Breast epithelium (tissue), 3 donors: ENCODE measurements at regions not wholly inside any gene's neighbourhood (a gene's known extent, or its start where the extent isn't known, plus 50 kb on each side); places are given as distances from the start of the nearest gene placed in this dataset.

ENCODE experiments used
- CTCF ChIP-seq, 3 donors: fragments of 450-650 bp; IDR thresholded peaks; one replicate each; pipeline ENCODE4 v1.5.1; 2016 to 2017; ENCODE audit warnings: antibody characterized with exemption in 3 of 3, mild to moderate bottlenecking in 3 of 3, moderate library complexity in 3 of 3
- POLR2A ChIP-seq: fragments of 450-650 bp; IDR thresholded peaks from one replicate; pipeline ENCODE4 v1.6.1; 2016; ENCODE audit warnings: antibody characterized with exemption, mild to moderate bottlenecking, moderate library complexity
- POLR2AphosphoS5 ChIP-seq, 3 donors: sonication (generic); formaldehyde crosslinking; IDR thresholded peaks; one replicate each; pipeline ENCODE4 v1.6.1; 2017; ENCODE audit warnings: antibody characterized with exemption in 3 of 3

GRCh38 chr10:4051641-4052151 is 266.7 kb upstream of the KLF6 start:
- TF ChIP-seq CTCF (IDR thresholded peaks at IDR 0.05): no peak
- TF ChIP-seq POLR2AphosphoS5 (IDR thresholded peaks at IDR 0.05): no peak
- TF ChIP-seq POLR2A: no peak
